Prostate gland (tissue), 2 donors: ENCODE measurements at regions not wholly inside any gene's neighbourhood (a gene's known extent, or its start where the extent isn't known, plus 50 kb on each side); places are given as distances from the start of the nearest gene placed in this dataset.

Experiments used
- POLR2A ChIP-seq: fragments of 450-650 bp; IDR thresholded peaks from one replicate; pipeline ENCODE4 v1.6.1; 2016; ENCODE audit warnings: antibody characterized with exemption, mild to moderate bottlenecking
- POLR2AphosphoS5 ChIP-seq: sonication (generic); formaldehyde crosslinking; IDR thresholded peaks from one replicate; pipeline ENCODE4 v1.6.1; 2017; ENCODE audit warnings: antibody characterized with exemption
- TF ChIP-seq, protein P1 (sequence below), 4 experiments: fragments of 200-600 bp in 2 of 4; fragments of 450-650 bp in 2 of 4; sonication (generic) in 2 of 4; IDR thresholded peaks; 1 replicate in 3 of 4; 2 replicates in 1 of 4; pipeline ENCODE4 v1.5.1; 2016 to 2019; ENCODE audit warnings: antibody characterized with exemption in 4 of 4, mild to moderate bottlenecking in 2 of 4, moderate library complexity in 2 of 4

DNA sequence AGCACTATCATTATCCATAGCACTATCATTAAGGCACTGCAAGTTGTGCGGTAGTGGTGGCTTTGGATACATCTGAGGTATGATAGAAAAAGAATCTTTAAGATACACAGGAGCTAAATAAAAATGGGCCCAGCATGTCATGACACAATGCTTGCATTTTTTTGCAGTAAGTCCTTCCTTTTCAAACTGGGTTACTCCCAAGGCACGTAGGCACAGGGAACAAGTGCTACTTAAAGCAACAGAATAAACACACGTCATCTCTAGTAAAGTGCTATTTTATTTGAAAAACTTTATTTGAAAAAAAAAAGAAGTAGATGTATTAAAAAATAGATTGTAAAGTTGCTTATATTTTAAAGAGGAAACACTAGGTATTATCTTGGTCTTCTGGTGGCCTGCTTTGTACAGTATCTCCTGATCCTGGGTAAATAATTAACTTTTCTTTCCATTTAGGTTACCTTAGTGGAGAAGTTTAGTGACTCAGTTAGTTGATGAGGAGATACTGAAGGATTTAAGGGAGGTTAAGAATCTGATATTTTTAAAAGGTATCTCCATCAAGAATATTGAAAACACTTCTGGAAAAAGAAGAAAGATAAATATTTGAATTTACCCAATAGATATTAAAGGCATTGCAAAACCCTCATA, 129.6 kb downstream of the EDN1 start:
- TF ChIP-seq POLR2AphosphoS5: no peak
- TF ChIP-seq, protein P1, sequence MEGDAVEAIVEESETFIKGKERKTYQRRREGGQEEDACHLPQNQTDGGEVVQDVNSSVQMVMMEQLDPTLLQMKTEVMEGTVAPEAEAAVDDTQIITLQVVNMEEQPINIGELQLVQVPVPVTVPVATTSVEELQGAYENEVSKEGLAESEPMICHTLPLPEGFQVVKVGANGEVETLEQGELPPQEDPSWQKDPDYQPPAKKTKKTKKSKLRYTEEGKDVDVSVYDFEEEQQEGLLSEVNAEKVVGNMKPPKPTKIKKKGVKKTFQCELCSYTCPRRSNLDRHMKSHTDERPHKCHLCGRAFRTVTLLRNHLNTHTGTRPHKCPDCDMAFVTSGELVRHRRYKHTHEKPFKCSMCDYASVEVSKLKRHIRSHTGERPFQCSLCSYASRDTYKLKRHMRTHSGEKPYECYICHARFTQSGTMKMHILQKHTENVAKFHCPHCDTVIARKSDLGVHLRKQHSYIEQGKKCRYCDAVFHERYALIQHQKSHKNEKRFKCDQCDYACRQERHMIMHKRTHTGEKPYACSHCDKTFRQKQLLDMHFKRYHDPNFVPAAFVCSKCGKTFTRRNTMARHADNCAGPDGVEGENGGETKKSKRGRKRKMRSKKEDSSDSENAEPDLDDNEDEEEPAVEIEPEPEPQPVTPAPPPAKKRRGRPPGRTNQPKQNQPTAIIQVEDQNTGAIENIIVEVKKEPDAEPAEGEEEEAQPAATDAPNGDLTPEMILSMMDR (IDR thresholded peaks at IDR 0.05): no peak
- TF ChIP-seq POLR2A: no peak
